Neural progenitor cell (in vitro differentiated cells): ENCODE measurements at regions not wholly inside any gene's neighbourhood (a gene's known extent, or its start where the extent isn't known, plus 50 kb on each side); places are given as distances from the start of the nearest gene placed in this dataset.

Experiments
- DNase-seq: peaks from one replicate; pipeline ENCODE4 v3.0.0-alpha.2; 2016; ENCODE audit warnings: low spot score
- H2AFZ ChIP-seq: fragments of 200-600 bp; sonication (generic); replicated peaks from 2 replicates; pipeline ENCODE4 v1.6.1; 2016; ENCODE audit warnings: antibody characterized with exemption
- H3F3A ChIP-seq: fragments of 200-600 bp; sonication (generic); 2 replicates; pipeline ENCODE4 v1.6.1; 2016; ENCODE audit warnings: antibody characterized with exemption, low read depth
- H3K27ac ChIP-seq: fragments of 200-600 bp; sonication (generic); 2 replicates; pipeline ENCODE4 v1.5.1; 2016; ENCODE audit warnings: mild to moderate bottlenecking
- H3K27me3 ChIP-seq: fragments of 200-600 bp; sonication (generic); 2 replicates; pipeline ENCODE4 v1.6.1; 2016; ENCODE audit warnings: mild to moderate bottlenecking, moderate library complexity
- H3K36me3 ChIP-seq: fragments of 200-600 bp; sonication (generic); 2 replicates; pipeline ENCODE4 v1.5.1; 2016
- H3K4me1 ChIP-seq: fragments of 200-600 bp; sonication (generic); 2 replicates; pipeline ENCODE4 v1.6.1; 2016; ENCODE audit warnings: mixed run types
- H3K4me2 ChIP-seq: fragments of 200-600 bp; sonication (generic); 2 replicates; pipeline ENCODE4 v1.6.1; 2016
- H3K4me3 ChIP-seq: fragments of 200-600 bp; sonication (generic); 2 replicates; pipeline ENCODE4 v1.5.1; 2016
- H3K79me2 ChIP-seq: fragments of 200-600 bp; sonication (generic); 2 replicates; pipeline ENCODE4 v1.6.1; 2016; ENCODE audit warnings: low read depth
- H3K9ac ChIP-seq: fragments of 200-600 bp; sonication (generic); 2 replicates; pipeline ENCODE4 v1.6.1; 2016
- H3K9me3 ChIP-seq: fragments of 200-600 bp; sonication (generic); 2 replicates; pipeline ENCODE4 v1.5.1; 2016; ENCODE audit warnings: low read depth
- H4K20me1 ChIP-seq: fragments of 200-600 bp; sonication (generic); 2 replicates; pipeline ENCODE4 v1.6.1; 2016; ENCODE audit warnings: low read depth
- H3K27ac Mint-ChIP-seq: 3 replicates; pipeline ENCODE4 v1.8.0; 2021; ENCODE audit warnings: mixed read lengths
- H3K27me3 Mint-ChIP-seq: 2 replicates; pipeline ENCODE4 v1.8.0; 2022; ENCODE audit warnings: low read depth, mild to moderate bottlenecking, inconsistent platforms, moderate library complexity, mixed read lengths; ENCODE audit not compliant: insufficient read depth
- H3K36me3 Mint-ChIP-seq: 3 replicates; pipeline ENCODE4 v1.8.0; 2021; ENCODE audit warnings: mixed read lengths
- H3K4me1 Mint-ChIP-seq: 3 replicates; pipeline ENCODE4 v1.8.0; 2021; ENCODE audit warnings: mixed read lengths
- H3K4me3 Mint-ChIP-seq: 3 replicates; pipeline ENCODE4 v1.8.0; 2021; ENCODE audit warnings: mild to moderate bottlenecking, moderate library complexity, mixed read lengths
- H3K9me3 Mint-ChIP-seq: 3 replicates; pipeline ENCODE4 v1.8.0; 2020; ENCODE audit warnings: mixed read lengths
- EZH2 ChIP-seq: fragments of 200-600 bp; sonication (generic); IDR thresholded peaks from 2 replicates; pipeline ENCODE4 v1.6.1; 2017; ENCODE audit warnings: antibody characterized with exemption, mild to moderate bottlenecking, moderate library complexity
- EZH2phosphoT487 ChIP-seq: fragments of 200-600 bp; sonication (generic); IDR thresholded peaks from 2 replicates; pipeline ENCODE4 v1.6.1; 2017; ENCODE audit warnings: antibody characterized with exemption
- TF ChIP-seq, protein P1 (sequence below): fragments of 200-600 bp; sonication (generic); IDR thresholded peaks from 2 replicates; pipeline ENCODE4 v1.5.1; 2017; ENCODE audit warnings: antibody characterized with exemption, mild to moderate bottlenecking

DNA sequence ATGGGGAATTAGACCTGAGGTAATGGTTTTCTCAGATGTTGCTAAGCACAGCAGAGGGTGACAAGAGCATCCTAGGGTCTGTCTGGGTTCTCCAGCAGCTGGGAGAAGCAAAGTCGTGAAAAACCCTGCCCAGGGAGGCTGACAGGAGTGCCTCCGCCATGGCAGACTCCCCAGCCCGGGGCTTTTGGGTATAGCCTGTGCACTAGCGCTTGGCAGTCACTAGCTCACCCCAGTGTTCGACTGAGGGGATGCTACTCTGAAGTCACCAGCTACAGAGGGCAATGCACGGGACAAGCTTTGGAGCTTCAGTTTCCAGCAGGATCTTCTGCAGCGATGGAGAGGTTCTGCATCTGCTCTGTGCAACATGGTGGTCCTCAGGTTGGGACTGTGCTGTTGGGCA, 87.5 kb downstream of the ING1 start:
- H3K4me3 Mint-ChIP-seq = no peak overlapping the region
- Histone ChIP-seq H2AFZ (no peak overlapping the region), H3K9ac (no peak overlapping the region), H3K79me2 (no peaks in the 10 kb centered on the region), H3K27me3 (peaks cover 66% of the 10 kb centered on the region), H3K9me3 (no peaks in the 10 kb centered on the region), H3K4me3 (no peak overlapping the region), H3K27ac (no peak overlapping the region), H3K36me3 (no peaks in the 10 kb centered on the region), H3F3A (no peaks in the 10 kb centered on the region), H3K4me1 (no peaks in the 10 kb centered on the region), H4K20me1 (no peaks in the 10 kb centered on the region), H3K4me2 (no peak overlapping the region)
- H3K27ac Mint-ChIP-seq = no peak overlapping the region
- no peak for TF ChIP-seq EZH2phosphoT487
- TF ChIP-seq EZH2 = no peak
- TF ChIP-seq, protein P1, sequence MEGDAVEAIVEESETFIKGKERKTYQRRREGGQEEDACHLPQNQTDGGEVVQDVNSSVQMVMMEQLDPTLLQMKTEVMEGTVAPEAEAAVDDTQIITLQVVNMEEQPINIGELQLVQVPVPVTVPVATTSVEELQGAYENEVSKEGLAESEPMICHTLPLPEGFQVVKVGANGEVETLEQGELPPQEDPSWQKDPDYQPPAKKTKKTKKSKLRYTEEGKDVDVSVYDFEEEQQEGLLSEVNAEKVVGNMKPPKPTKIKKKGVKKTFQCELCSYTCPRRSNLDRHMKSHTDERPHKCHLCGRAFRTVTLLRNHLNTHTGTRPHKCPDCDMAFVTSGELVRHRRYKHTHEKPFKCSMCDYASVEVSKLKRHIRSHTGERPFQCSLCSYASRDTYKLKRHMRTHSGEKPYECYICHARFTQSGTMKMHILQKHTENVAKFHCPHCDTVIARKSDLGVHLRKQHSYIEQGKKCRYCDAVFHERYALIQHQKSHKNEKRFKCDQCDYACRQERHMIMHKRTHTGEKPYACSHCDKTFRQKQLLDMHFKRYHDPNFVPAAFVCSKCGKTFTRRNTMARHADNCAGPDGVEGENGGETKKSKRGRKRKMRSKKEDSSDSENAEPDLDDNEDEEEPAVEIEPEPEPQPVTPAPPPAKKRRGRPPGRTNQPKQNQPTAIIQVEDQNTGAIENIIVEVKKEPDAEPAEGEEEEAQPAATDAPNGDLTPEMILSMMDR = no peak
- DNase-seq = no peak
- H3K27me3 Mint-ChIP-seq = peaks cover 18% of the 10 kb centered on the region
- H3K36me3 Mint-ChIP-seq = no peaks in the 10 kb centered on the region
- peaks cover 21% of the 10 kb centered on the region for H3K4me1 Mint-ChIP-seq
- H3K9me3 Mint-ChIP-seq = no peaks in the 10 kb centered on the region

DNA sequence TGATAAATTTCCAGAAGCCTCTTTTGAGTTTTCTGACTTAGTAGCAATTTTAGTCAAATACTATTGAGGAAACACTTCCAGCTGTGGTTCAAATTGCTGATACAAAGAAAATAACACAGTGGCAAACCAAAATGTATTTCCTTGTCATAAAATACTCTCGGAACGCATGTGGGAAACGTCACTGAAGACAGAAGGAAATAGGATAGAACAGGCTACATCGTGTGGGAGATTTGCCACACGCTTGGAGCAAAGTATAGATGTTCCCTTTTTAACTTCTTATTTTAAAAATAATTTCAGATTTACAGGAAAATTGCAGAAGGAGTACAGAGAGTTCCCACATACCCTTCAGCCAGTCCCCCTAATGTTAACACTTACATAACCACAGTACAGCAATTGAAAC, 88.8 kb downstream of the ING1 start:
- H3K9ac ChIP-seq = no peak overlapping the region
- H3K79me2 ChIP-seq = no peaks in the 10 kb centered on the region
- H3K4me2 ChIP-seq = no peak overlapping the region
- peaks cover 19% of the 10 kb centered on the region for H3K4me1 Mint-ChIP-seq
- H3K27ac Mint-ChIP-seq = no peak overlapping the region
- H3K4me3 ChIP-seq = no peak overlapping the region
- H3K27ac ChIP-seq = no peak overlapping the region
- H2AFZ ChIP-seq = no peak overlapping the region
- H3K36me3 Mint-ChIP-seq = no peaks in the 10 kb centered on the region
- H3K9me3 Mint-ChIP-seq = no peaks in the 10 kb centered on the region
- H3F3A ChIP-seq = no peaks in the 10 kb centered on the region
- TF ChIP-seq EZH2phosphoT487 (no peak), EZH2 (no peak)
- TF ChIP-seq, protein P1 = no peak
- H4K20me1 ChIP-seq = no peaks in the 10 kb centered on the region
- H3K27me3 Mint-ChIP-seq = peaks cover 18% of the 10 kb centered on the region
- H3K27me3 ChIP-seq = peaks cover 53% of the 10 kb centered on the region
- H3K36me3 ChIP-seq = no peaks in the 10 kb centered on the region
- no peak overlapping the region for H3K4me3 Mint-ChIP-seq
- no peaks in the 10 kb centered on the region for H3K4me1 ChIP-seq
- no peak for DNase-seq
- H3K9me3 ChIP-seq = no peaks in the 10 kb centered on the region

DNA sequence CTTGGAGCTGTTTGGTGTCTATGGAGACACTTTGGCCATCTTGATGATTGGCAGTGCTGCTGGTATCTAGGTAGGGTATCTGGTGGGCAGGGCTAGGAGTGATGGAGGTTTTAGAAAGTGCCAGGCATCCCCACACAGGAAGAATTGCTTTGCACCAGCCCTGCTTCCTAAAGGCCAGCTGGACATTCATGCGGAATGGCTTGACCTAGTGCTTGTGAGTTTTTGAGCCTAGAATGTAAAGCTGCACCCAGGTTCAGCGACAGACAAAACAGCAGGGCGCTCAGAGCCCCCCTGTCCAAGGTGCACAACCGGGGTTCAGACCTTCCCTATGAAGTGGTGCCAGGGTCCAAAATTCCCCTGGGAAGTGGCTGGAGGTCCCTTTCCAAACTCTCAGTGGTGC, 93.1 kb downstream of the ING1 start:
- Mint-ChIP-seq H3K36me3 (no peaks in the 10 kb centered on the region), H3K9me3 (no peaks in the 10 kb centered on the region)

More for the DNA sequence above, 93.1 kb downstream of the ING1 start:
- no peak overlapping the region for H3K4me3 ChIP-seq
- no peak overlapping the region for H3K27ac ChIP-seq
- H3K4me2 ChIP-seq = no peak overlapping the region
- no peaks in the 10 kb centered on the region for H3K36me3 ChIP-seq
- H3K27me3 ChIP-seq = peaks cover 19% of the 10 kb centered on the region
- Mint-ChIP-seq H3K4me1 (peaks cover 6% of the 10 kb centered on the region), H3K4me3 (no peak overlapping the region), H3K27ac (no peak overlapping the region), H3K27me3 (peaks cover 6% of the 10 kb centered on the region)
- H3K4me1 ChIP-seq = no peaks in the 10 kb centered on the region
- DNase-seq = no peak
- H2AFZ ChIP-seq = no peak overlapping the region
- TF ChIP-seq, protein P1 = no peak
- no peak for TF ChIP-seq EZH2phosphoT487
- no peak for TF ChIP-seq EZH2
- no peaks in the 10 kb centered on the region for H3K79me2 ChIP-seq
- no peaks in the 10 kb centered on the region for H3K9me3 ChIP-seq
- H4K20me1 ChIP-seq = no peaks in the 10 kb centered on the region
- H3K9ac ChIP-seq = no peak overlapping the region
- H3F3A ChIP-seq = no peaks in the 10 kb centered on the region
